Panc1 (cell line): ENCODE measurements at regions not wholly inside any gene's neighbourhood (a gene's known extent, or its start where the extent isn't known, plus 50 kb on each side); places are given as distances from the start of the nearest gene placed in this dataset.

Experiments
- ATAC-seq: fragments of 200-7000 bp; cut with Tn5 transposase; 2 replicates; pipeline ENCODE4 v1.9.1; 2020; ENCODE audit warnings: mild to moderate bottlenecking, moderate library complexity
- BruUV-seq: library from RNA; stranded (reverse); fragments of 400-500 nt; replicated peaks from 2 replicates; lab custom pipeline; 2021; lab: Mats Ljungman, UMichigan
- CTCF ChIA-PET: fragments of 300-600 bp; sonication (Branson Sonifier 250); formaldehyde crosslinking; loops from one replicate; lab custom pipeline; 2022; ENCODE audit warnings: antibody characterized with exemption; lab: Charles Lee
- POLR2A ChIA-PET: fragments of 300-600 bp; sonication (Branson Sonifier 250); formaldehyde crosslinking; loops from one replicate; lab custom pipeline; 2022; ENCODE audit warnings: antibody characterized with exemption; lab: Charles Lee
- DNase-seq: peaks from one replicate; pipeline ENCODE4 v3.0.0-alpha.2; 2010; ENCODE audit warnings: low read depth, low spot score
- H3K27ac ChIP-seq: 2 replicates; pipeline ENCODE4 v1.5.1; 2011; ENCODE audit warnings: mild to moderate bottlenecking, low read length, inconsistent platforms
- H3K27me3 ChIP-seq: fragments of 200-500 bp; sonication (Bioruptor generic); 2 replicates; pipeline ENCODE4 v1.6.0; 2014; ENCODE audit warnings: low read length, inconsistent platforms; ENCODE audit not compliant: control insufficient read depth, insufficient read depth
- H3K36me3 ChIP-seq: fragments of 200-500 bp; sonication (Bioruptor generic); 2 replicates; pipeline ENCODE4 v1.5.1; 2014; ENCODE audit warnings: inconsistent platforms, mild to moderate bottlenecking, low read length, moderate library complexity; ENCODE audit not compliant: control insufficient read depth, insufficient read depth
- H3K4me1 ChIP-seq: 2 replicates; pipeline ENCODE4 v1.5.1; 2011; ENCODE audit warnings: inconsistent platforms, mild to moderate bottlenecking, low read length, moderate library complexity; ENCODE audit not compliant: control insufficient read depth, insufficient read depth
- H3K4me3 ChIP-seq, 2 experiments: 2 replicates each; pipeline ENCODE4 v1.5.1; 2011 to 2012; ENCODE audit warnings: low read depth in 2 of 2, low read length in 2 of 2, mild to moderate bottlenecking in 2 of 2, inconsistent platforms in 1 of 2, moderate library complexity in 1 of 2
- H3K9me3 ChIP-seq: fragments of 200-500 bp; sonication (Bioruptor generic); 2 replicates; pipeline ENCODE4 v1.5.1; 2014; ENCODE audit warnings: low read depth, mild to moderate bottlenecking, inconsistent platforms, low read length, moderate library complexity; ENCODE audit not compliant: control insufficient read depth, insufficient read depth
- CTCF ChIP-seq: fragments of 450-650 bp; IDR thresholded peaks from 2 replicates; pipeline ENCODE4 v1.5.1; 2017; ENCODE audit warnings: mild to moderate bottlenecking
- POLR2AphosphoS5 ChIP-seq: IDR thresholded peaks from 2 replicates; pipeline ENCODE4 v1.6.1; 2012; ENCODE audit warnings: mild to moderate bottlenecking, low read depth, low read length, moderate library complexity
- REST ChIP-seq, 2 experiments: IDR thresholded peaks; 2 replicates each; pipeline ENCODE4 v1.6.1; 2011 to 2012; ENCODE audit warnings: low read depth in 2 of 2, control low read depth in 1 of 2, low read length in 1 of 2, mild to moderate bottlenecking in 1 of 2, moderate library complexity in 1 of 2; ENCODE audit not compliant: insufficient read depth in 1 of 2
- SIN3A ChIP-seq: IDR thresholded peaks from 2 replicates; pipeline ENCODE4 v1.6.1; 2012; ENCODE audit warnings: low read depth, mild to moderate bottlenecking, low read length, moderate library complexity, borderline replicate concordance; ENCODE audit not compliant: insufficient read depth
- TCF7L2 ChIP-seq: IDR thresholded peaks from 2 replicates; pipeline ENCODE4 v1.6.1; 2011; ENCODE audit warnings: mild to moderate bottlenecking, low read depth, low read length, inconsistent platforms
- in situ Hi-C: cut with HindIII; loops from 2 replicates; pipeline ENCODE4 v1.10.0; 2016; ENCODE audit warnings: low sequenced_read_pairs, low pct_unique_long_range_greater_than_20kb
- intact Hi-C: fragments of 100-400 bp; cut with micrococcal nuclease; formaldehyde crosslinking; loops from one replicate; pipeline ENCODE4 v1.10.0; 2022; ENCODE audit not compliant: unreplicated experiment

GRCh38 chr20:55251170-55251569, 754.1 kb downstream of the CBLN4 start:
- no TSS peak for BruUV-seq
- Histone ChIP-seq H3K9me3 (no peaks in the 10 kb centered on the region), H3K4me1 (no peaks in the 10 kb centered on the region), H3K36me3 (no peaks in the 10 kb centered on the region), H3K4me3 (no peak overlapping the region), H3K27ac (no peak overlapping the region), H3K27me3 (no peaks in the 10 kb centered on the region)
- in situ Hi-C loops: no loop called here
- ChIA-PET CTCF (no interaction called here), POLR2A (no interaction called here)
- intact Hi-C loops: no loop called here
- DNase-seq: no peak
- TF ChIP-seq POLR2AphosphoS5 (no peak), CTCF (no peak), SIN3A (no peak), REST (IDR thresholded peaks at IDR 0.05; ENCODE audit: insufficient read depth in 1 of 2, low read depth in 2 of 2, low read length in 1 of 2) (no peak), TCF7L2 (no peak)
- no peak for ATAC-seq

GRCh38 chr20:55242853-55243252, 762.5 kb downstream of the CBLN4 start:
- Histone ChIP-seq H3K27me3 (no peaks in the 10 kb centered on the region), H3K27ac (no peak overlapping the region), H3K4me3 (no peak overlapping the region), H3K4me1 (no peaks in the 10 kb centered on the region), H3K36me3 (no peaks in the 10 kb centered on the region), H3K9me3 (no peaks in the 10 kb centered on the region)
- no peak for DNase-seq
- in situ Hi-C loops (no loop called here), intact Hi-C loops (no loop called here)
- BruUV-seq: no TSS peak
- no peak for TF ChIP-seq CTCF
- no peak for TF ChIP-seq POLR2AphosphoS5
- no peak for TF ChIP-seq SIN3A
- no peak for TF ChIP-seq TCF7L2
- TF ChIP-seq REST (IDR thresholded peaks at IDR 0.05; ENCODE audit: insufficient read depth in 1 of 2, low read depth in 2 of 2, low read length in 1 of 2): no peak
- CTCF ChIA-PET: no interaction called here
- ATAC-seq: no peak
- POLR2A ChIA-PET: no interaction called here
